Endothelial cell of umbilical vein (primary cell): ENCODE measurements at regions not wholly inside any gene's neighbourhood (a gene's known extent, or its start where the extent isn't known, plus 50 kb on each side); places are given as distances from the start of the nearest gene placed in this dataset.

Experiments used
- BruUV-seq: library from RNA; stranded (reverse); fragments of 400-500 nt; replicated peaks from 2 replicates; lab custom pipeline; 2021; lab: Mats Ljungman, UMichigan
- CTCF ChIA-PET: fragments of 300-600, 350-600 bp; sonication (Branson Sonifier 250); formaldehyde crosslinking; loops from one replicate; lab custom pipeline; 2021; ENCODE audit warnings: antibody characterized with exemption, inconsistent platforms; lab: Charles Lee
- POLR2A ChIA-PET: fragments of 300-600, 350-600 bp; sonication (Branson Sonifier 250); formaldehyde crosslinking; loops from one replicate; lab custom pipeline; 2021; ENCODE audit warnings: antibody characterized with exemption, inconsistent platforms; lab: Charles Lee
- DNase-seq: peaks from one replicate; pipeline ENCODE4 v3.0.0-alpha.2; 2011; ENCODE audit warnings: low read depth, low spot score
- FAIRE-seq: peaks from 2 replicates; lab custom pipeline; 2011; peaks lifted over from hg19 to GRCh38; lab: Jason Lieb, UNC
- H2AFZ ChIP-seq: 2 replicates; pipeline ENCODE4 v1.6.0; 2012; ENCODE audit warnings: low read depth, low read length, control low read depth, inconsistent platforms
- H3K27ac ChIP-seq: 2 replicates; pipeline ENCODE4 v1.5.1; 2011; ENCODE audit warnings: low read depth, mild to moderate bottlenecking, control low read depth, low read length, moderate library complexity; ENCODE audit not compliant: insufficient read depth
- H3K27me3 ChIP-seq, 2 experiments: 2 replicates each; pipeline versions ENCODE4 v1.6.0 to v1.6.1; 2011; ENCODE audit warnings: low read length in 2 of 2, mixed read lengths in 1 of 2; ENCODE audit not compliant: control insufficient read depth in 2 of 2, insufficient read depth in 2 of 2
- H3K36me3 ChIP-seq, 2 experiments: 2 replicates in 1 of 2; 3 replicates in 1 of 2; pipeline ENCODE4 v1.5.1; 2011; ENCODE audit warnings: low read length in 2 of 2, mild to moderate bottlenecking in 1 of 2, moderate library complexity in 1 of 2; ENCODE audit not compliant: control insufficient read depth in 2 of 2, insufficient read depth in 2 of 2; ENCODE audit errors: extremely low read depth in 1 of 2
- H3K4me1 ChIP-seq: 3 replicates; pipeline ENCODE4 v1.5.1; 2011; ENCODE audit warnings: mild to moderate bottlenecking, low read length; ENCODE audit not compliant: control insufficient read depth, insufficient read depth; ENCODE audit errors: extremely low read depth
- H3K4me2 ChIP-seq: 2 replicates; pipeline ENCODE4 v1.6.1; 2011; ENCODE audit warnings: low read length, control low read depth, mixed read lengths; ENCODE audit not compliant: insufficient read depth
- H3K4me3 ChIP-seq, 3 experiments: fragments of 200-600 bp in 1 of 3; sonication (generic), shearing (Covaris generic) in 1 of 3; replicated peaks in 1 of 3; 2 replicates each; pipeline ENCODE4 v1.5.1; 2011 to 2016; ENCODE audit warnings: control low read depth in 3 of 3, low read length in 3 of 3, mild to moderate bottlenecking in 2 of 3, inconsistent platforms in 1 of 3, low read depth in 1 of 3, moderate library complexity in 1 of 3; ENCODE audit not compliant: insufficient read depth in 1 of 3
- H3K79me2 ChIP-seq: 2 replicates; pipeline ENCODE4 v1.6.0; 2012; ENCODE audit warnings: low read length, inconsistent platforms; ENCODE audit not compliant: control insufficient read depth, insufficient read depth
- H3K9ac ChIP-seq: replicated peaks from 2 replicates; pipeline ENCODE3; 2011; ENCODE audit warnings: low read length, control low read depth; ENCODE audit not compliant: insufficient read depth; ENCODE audit errors: extremely low read depth
- H3K9me1 ChIP-seq: replicated peaks from 3 replicates; pipeline ENCODE4 v1.6.0; 2011; ENCODE audit warnings: mild to moderate bottlenecking, low read length; ENCODE audit not compliant: control insufficient read depth, insufficient read depth; ENCODE audit errors: extremely low read depth
- H3K9me3 ChIP-seq: replicated peaks from 2 replicates; pipeline ENCODE4 v1.5.1; 2012; ENCODE audit warnings: low read length, inconsistent platforms; ENCODE audit not compliant: control insufficient read depth, insufficient read depth
- H4K20me1 ChIP-seq: replicated peaks from 2 replicates; pipeline ENCODE3; 2011; ENCODE audit warnings: mild to moderate bottlenecking, low read length; ENCODE audit not compliant: control insufficient read depth, insufficient read depth; ENCODE audit errors: extremely low read depth
- EZH2 ChIP-seq: IDR thresholded peaks from 2 replicates; pipeline ENCODE4 v1.6.1; 2012; ENCODE audit warnings: borderline replicate concordance, low read depth, mild to moderate bottlenecking, moderate library complexity, low read length, inconsistent platforms; ENCODE audit not compliant: severe bottlenecking
- FOS ChIP-seq: IDR thresholded peaks from 2 replicates; pipeline ENCODE4 v1.6.1; 2011; ENCODE audit warnings: mild to moderate bottlenecking, low read length, moderate library complexity, borderline replicate concordance; ENCODE audit not compliant: insufficient read depth
- GATA2 ChIP-seq: IDR thresholded peaks from 2 replicates; pipeline ENCODE4 v1.7.0; 2011; ENCODE audit warnings: low read depth, mild to moderate bottlenecking, moderate library complexity, mixed read lengths, low read length; ENCODE audit not compliant: insufficient read length, insufficient read depth
- JUN ChIP-seq: IDR thresholded peaks from 2 replicates; pipeline ENCODE4 v1.6.1; 2011; ENCODE audit warnings: borderline replicate concordance, low read depth; ENCODE audit not compliant: insufficient read length, insufficient read depth
- MYC ChIP-seq: IDR thresholded peaks from one replicate; pipeline ENCODE4 v1.6.1; 2011; ENCODE audit warnings: mild to moderate bottlenecking, low read depth, low read length
- POLR2A ChIP-seq: IDR thresholded peaks from 2 replicates; pipeline ENCODE4 v1.6.1; 2012; ENCODE audit warnings: low read depth, mild to moderate bottlenecking, control low read depth, low read length
- POLR2AphosphoS5 ChIP-seq: IDR thresholded peaks from 2 replicates; pipeline ENCODE4 v1.6.1; 2012; ENCODE audit warnings: low read depth, mild to moderate bottlenecking, control low read depth, low read length, moderate library complexity; ENCODE audit not compliant: insufficient read depth
- dilution Hi-C: fragments of 300-500 bp; cut with MboI; formaldehyde crosslinking; loops from one replicate; pipeline ENCODE4 v1.15.0; 2019; ENCODE audit warnings: low sequenced_read_pairs; ENCODE audit not compliant: extremely low pct_ligation_motif_present
- intact Hi-C: fragments of 100-400 bp; cut with micrococcal nuclease; formaldehyde crosslinking; loops from one replicate; pipeline ENCODE4 v1.10.0; 2022
- TF ChIP-seq, protein P1 (sequence below), 2 donors: IDR thresholded peaks; 1 replicate in 1 of 2; 2 replicates in 1 of 2; pipeline ENCODE4 v1.5.1; 2011; ENCODE audit warnings: low read length in 2 of 2, mild to moderate bottlenecking in 2 of 2, moderate library complexity in 2 of 2, control low read depth in 1 of 2, inconsistent platforms in 1 of 2, low read depth in 1 of 2; ENCODE audit not compliant: insufficient read depth in 1 of 2; ENCODE audit errors: extremely low read depth in 1 of 2

DNA sequence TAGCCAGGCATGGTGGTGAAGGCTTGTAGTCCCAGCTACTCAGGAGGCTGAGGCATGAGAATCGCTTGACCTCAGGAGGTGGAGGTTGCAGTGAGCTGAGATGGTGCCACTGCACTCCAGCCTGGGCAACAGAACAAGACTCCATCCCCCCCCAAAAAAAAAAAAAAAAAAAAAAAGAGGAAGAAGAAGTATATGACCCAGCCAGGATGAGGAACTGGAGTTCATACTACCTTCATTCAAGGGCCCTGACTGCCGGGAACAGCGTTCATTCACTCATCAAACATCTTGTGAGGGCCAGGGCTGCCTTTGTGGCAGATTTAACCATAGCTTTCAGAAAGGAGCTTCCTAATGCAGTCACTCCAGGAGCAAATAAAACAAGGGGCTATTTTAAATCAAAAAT is 127.6 kb downstream of the MRPS6 start:
- no peaks in the 10 kb centered on the region for H3K79me2 ChIP-seq
- no peak overlapping the region for H3K4me3 ChIP-seq
- H3K9me1 ChIP-seq: no peaks in the 10 kb centered on the region
- no peak overlapping the region for H3K27ac ChIP-seq
- no peak overlapping the region for H2AFZ ChIP-seq
- no peaks in the 10 kb centered on the region for H3K9me3 ChIP-seq
- TF ChIP-seq JUN: no peak
- TF ChIP-seq, protein P1, sequence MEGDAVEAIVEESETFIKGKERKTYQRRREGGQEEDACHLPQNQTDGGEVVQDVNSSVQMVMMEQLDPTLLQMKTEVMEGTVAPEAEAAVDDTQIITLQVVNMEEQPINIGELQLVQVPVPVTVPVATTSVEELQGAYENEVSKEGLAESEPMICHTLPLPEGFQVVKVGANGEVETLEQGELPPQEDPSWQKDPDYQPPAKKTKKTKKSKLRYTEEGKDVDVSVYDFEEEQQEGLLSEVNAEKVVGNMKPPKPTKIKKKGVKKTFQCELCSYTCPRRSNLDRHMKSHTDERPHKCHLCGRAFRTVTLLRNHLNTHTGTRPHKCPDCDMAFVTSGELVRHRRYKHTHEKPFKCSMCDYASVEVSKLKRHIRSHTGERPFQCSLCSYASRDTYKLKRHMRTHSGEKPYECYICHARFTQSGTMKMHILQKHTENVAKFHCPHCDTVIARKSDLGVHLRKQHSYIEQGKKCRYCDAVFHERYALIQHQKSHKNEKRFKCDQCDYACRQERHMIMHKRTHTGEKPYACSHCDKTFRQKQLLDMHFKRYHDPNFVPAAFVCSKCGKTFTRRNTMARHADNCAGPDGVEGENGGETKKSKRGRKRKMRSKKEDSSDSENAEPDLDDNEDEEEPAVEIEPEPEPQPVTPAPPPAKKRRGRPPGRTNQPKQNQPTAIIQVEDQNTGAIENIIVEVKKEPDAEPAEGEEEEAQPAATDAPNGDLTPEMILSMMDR (IDR thresholded peaks at IDR 0.05; ENCODE audit: extremely low read depth in 1 of 2, insufficient read depth in 1 of 2, low read depth in 1 of 2, low read length in 2 of 2): no peak
- TF ChIP-seq POLR2AphosphoS5: no peak
- peaks cover 0 to 7% of the 10 kb centered on the region in 2 experiments for H3K27me3 ChIP-seq
- no peaks in the 10 kb centered on the region for H4K20me1 ChIP-seq
- H3K9ac ChIP-seq: no peak overlapping the region
- POLR2A ChIA-PET: no interaction called here
- FAIRE-seq (peak; percentile 78), DNase-seq (no peak)
- H3K4me2 ChIP-seq: no peak overlapping the region
- peaks cover 6% of the 10 kb centered on the region for H3K4me1 ChIP-seq
- dilution Hi-C loops (no loop called here), intact Hi-C loops (loop anchor here (5.0 kb wide), 2 partner anchors 109 to 129 kb away; partner anchors contain the start of genes MRPS6 and SLC5A3)
- CTCF ChIA-PET: interaction anchor here (0.6 to 7.7 kb wide), 17 partner anchors 11 to 277 kb away, joined by 3 to 218 read pairs (median 8); partner anchors contain the start of genes MRPS6 and SLC5A3
- BruUV-seq: no TSS peak
- H3K36me3 ChIP-seq: no peaks in the 10 kb centered on the region

DNA sequence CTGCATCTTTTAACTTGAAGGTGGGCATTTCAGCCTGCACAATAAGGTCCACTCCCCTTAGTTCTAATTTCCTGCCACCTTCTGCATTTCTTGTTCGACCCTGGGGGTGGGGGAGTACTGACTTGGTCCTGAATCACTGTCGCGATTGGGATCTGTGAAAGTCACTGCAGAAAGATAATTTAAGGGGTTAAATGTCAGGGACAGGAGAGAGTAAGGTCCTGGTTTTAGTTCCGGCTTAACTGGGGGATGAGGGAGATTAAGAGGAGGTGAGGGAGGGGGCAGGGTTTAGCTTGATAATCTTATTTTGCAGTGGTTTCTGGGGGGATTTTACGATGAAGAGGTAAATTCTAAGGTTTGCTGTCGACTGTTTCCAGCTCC is 128.1 kb downstream of the MRPS6 start:
- H3K27ac ChIP-seq: no peak overlapping the region
- peak overlapping the region; percentile 89 for H2AFZ ChIP-seq
- peak overlapping the region; percentile 73 for H3K4me2 ChIP-seq
- no peak for DNase-seq
- no peaks in the 10 kb centered on the region for H3K79me2 ChIP-seq
- no TSS peak for BruUV-seq
- H3K9me3 ChIP-seq: no peaks in the 10 kb centered on the region
- H3K27me3 ChIP-seq: peaks cover 0 to 7% of the 10 kb centered on the region in 2 experiments
- FAIRE-seq: no peak
- no peak overlapping the region for H3K9ac ChIP-seq
- peak overlapping the region; percentile 7 to 45 (median 27) for H3K4me3 ChIP-seq
- ChIA-PET CTCF (interaction anchor here (0.6 to 7.7 kb wide), 24 partner anchors 10 to 283 kb away, joined by 3 to 218 read pairs (median 5); partner anchors contain the start of genes MRPS6 and SLC5A3), POLR2A (no interaction called here)
- no peaks in the 10 kb centered on the region for H3K9me1 ChIP-seq
- no peaks in the 10 kb centered on the region for H4K20me1 ChIP-seq
- peaks cover 6% of the 10 kb centered on the region for H3K4me1 ChIP-seq
- no peaks in the 10 kb centered on the region for H3K36me3 ChIP-seq
- dilution Hi-C loops (no loop called here), intact Hi-C loops (loop anchor here (5.0 kb wide), 2 partner anchors 109 to 129 kb away; partner anchors contain the start of genes MRPS6 and SLC5A3)
- TF ChIP-seq, protein P1 (IDR thresholded peaks at IDR 0.05; ENCODE audit: extremely low read depth in 1 of 2, insufficient read depth in 1 of 2, low read depth in 1 of 2, low read length in 2 of 2): no peak
- no peak for TF ChIP-seq MYC
- no peak for TF ChIP-seq GATA2
- TF ChIP-seq FOS: no peak
- no peak for TF ChIP-seq POLR2A
- TF ChIP-seq EZH2: no peak
- TF ChIP-seq JUN: no peak
- no peak for TF ChIP-seq POLR2AphosphoS5
